ENCODE measurements at regions not wholly inside any gene's neighbourhood (a gene's known extent, or its start where the extent isn't known, plus 50 kb on each side); places are given as distances from the start of the nearest gene placed in this dataset.
"Not testable (repeated sequence)": the region's sequence is repeated elsewhere in the genome, so short reads cannot be mapped to it uniquely, and the experiment has no call there.

- H3K4me3 Mint-ChIP-seq: no peak overlapping the region
- no peak overlapping the region for H3K27ac Mint-ChIP-seq
- no peaks in the 10 kb centered on the region for H3K36me3 Mint-ChIP-seq
- peaks cover 14% of the 10 kb centered on the region for H3K4me1 Mint-ChIP-seq
- TF ChIP-seq CTCF (IDR thresholded peaks at IDR 0.05; ENCODE audit: unreplicated experiment): no peak
- H3K9me3 Mint-ChIP-seq: peaks cover 24% of the 10 kb centered on the region
- H3K27me3 Mint-ChIP-seq (ENCODE audit: low read depth): peaks cover 13% of the 10 kb centered on the region
- no peak for DNase-seq (ENCODE audit: low spot score in 2 of 2, unreplicated experiment in 2 of 2)
Observed at GRCh38 chr3:155995525-155996370, 124.6 kb upstream of the KCNAB1 start.

DNA sequence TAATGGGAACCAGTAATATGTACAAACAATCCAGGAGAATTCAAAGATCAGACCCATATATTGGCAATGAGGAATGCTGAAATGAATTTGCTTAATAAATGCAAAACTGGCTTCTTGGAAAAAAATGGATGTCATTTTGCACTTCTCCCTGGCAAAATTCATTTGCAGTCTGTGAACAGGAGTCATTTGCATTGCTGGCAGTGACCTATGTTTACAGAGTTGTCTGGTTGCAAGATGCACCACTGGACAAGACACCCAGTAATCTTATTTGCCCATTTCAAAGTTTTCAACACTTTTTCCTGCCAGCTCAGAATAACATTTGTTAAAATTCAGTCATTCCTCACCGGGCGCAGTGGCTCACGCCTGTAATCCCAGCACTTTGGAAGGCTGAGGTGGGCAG is 123.5 kb upstream of the KCNAB1 start:
- Mint-ChIP-seq H3K27me3 (ENCODE audit: low read depth) (peaks cover 19% of the 10 kb centered on the region), H3K27ac (no peak overlapping the region)
- no peak for DNase-seq (ENCODE audit: low spot score in 2 of 2, unreplicated experiment in 2 of 2)

GRCh38 chr3:155998173-155998572 is 122.2 kb upstream of the KCNAB1 start:
- not testable (repeated sequence) for H3K4me3 Mint-ChIP-seq; H3K27ac Mint-ChIP-seq; H3K4me1 Mint-ChIP-seq; DNase-seq (ENCODE audit: low spot score in 2 of 2, unreplicated experiment in 2 of 2); H3K36me3 Mint-ChIP-seq
- peaks cover 30% of the 10 kb centered on the region for H3K9me3 Mint-ChIP-seq
- H3K27me3 Mint-ChIP-seq (ENCODE audit: low read depth): peaks cover 19% of the 10 kb centered on the region

More for the DNA sequence above, 123.5 kb upstream of the KCNAB1 start:
- peaks cover 25% of the 10 kb centered on the region for H3K9me3 Mint-ChIP-seq
- H3K4me3 Mint-ChIP-seq: no peak overlapping the region
- H3K36me3 Mint-ChIP-seq: no peaks in the 10 kb centered on the region
- peaks cover 3% of the 10 kb centered on the region for H3K4me1 Mint-ChIP-seq
- TF ChIP-seq CTCF (IDR thresholded peaks at IDR 0.05; ENCODE audit: unreplicated experiment): no peak

DNA sequence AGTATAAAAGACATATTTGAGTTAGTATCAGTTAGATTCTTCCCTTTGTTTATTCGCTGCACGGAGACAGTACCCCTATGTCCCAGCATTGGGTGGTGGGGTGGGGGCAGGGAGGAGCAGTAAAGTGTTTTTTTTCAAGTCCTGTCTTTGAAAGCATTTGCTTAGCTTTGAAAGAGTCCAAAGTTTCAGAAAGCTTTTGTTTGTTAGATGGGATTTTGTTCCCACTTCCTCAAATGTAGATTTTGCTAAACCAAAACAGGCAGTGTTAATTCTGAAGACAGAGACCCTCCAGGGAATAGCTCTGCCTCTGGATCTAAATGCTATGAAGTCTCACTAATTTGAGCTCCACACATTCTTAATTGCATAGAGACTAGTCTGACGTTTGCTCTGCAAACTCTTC is 114.6 kb upstream of the KCNAB1 start:
- Mint-ChIP-seq H3K4me1 (no peaks in the 10 kb centered on the region), H3K4me3 (no peak overlapping the region), H3K27ac (no peak overlapping the region), H3K27me3 (ENCODE audit: low read depth) (peaks cover 9% of the 10 kb centered on the region), H3K9me3 (peaks cover 7% of the 10 kb centered on the region), H3K36me3 (no peaks in the 10 kb centered on the region)
- no peak for TF ChIP-seq CTCF (IDR thresholded peaks at IDR 0.05; ENCODE audit: unreplicated experiment)
- DNase-seq (ENCODE audit: low spot score in 2 of 2, unreplicated experiment in 2 of 2): no peak

DNA sequence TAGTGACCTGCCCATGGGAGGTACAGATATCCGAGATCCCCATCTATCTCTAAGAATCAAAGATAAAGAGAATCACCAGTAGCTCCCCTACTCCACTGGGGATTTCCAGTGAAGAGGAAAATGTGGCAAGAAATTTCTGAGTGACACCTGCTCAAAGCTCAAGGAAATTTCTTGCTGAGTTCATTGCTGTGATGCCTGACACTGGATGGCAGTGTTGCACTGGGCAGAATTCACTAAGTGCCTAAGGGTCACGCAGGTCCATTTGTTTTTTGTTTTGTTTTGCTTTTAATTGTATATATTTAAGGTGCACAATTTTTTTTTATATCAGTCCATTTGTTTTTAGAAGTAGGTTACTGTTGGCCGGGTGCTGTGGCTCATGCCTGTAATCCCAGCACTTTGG is 109.5 kb upstream of the KCNAB1 start:
- no peak overlapping the region for H3K4me3 Mint-ChIP-seq
- DNase-seq (ENCODE audit: low spot score in 2 of 2, unreplicated experiment in 2 of 2): no peak
- H3K9me3 Mint-ChIP-seq: no peaks in the 10 kb centered on the region
- no peaks in the 10 kb centered on the region for H3K4me1 Mint-ChIP-seq
- H3K27me3 Mint-ChIP-seq (ENCODE audit: low read depth): peaks cover 4% of the 10 kb centered on the region
- no peak overlapping the region for H3K27ac Mint-ChIP-seq
- no peak for TF ChIP-seq CTCF (IDR thresholded peaks at IDR 0.05; ENCODE audit: unreplicated experiment)
- H3K36me3 Mint-ChIP-seq: no peaks in the 10 kb centered on the region

- H3K27me3 Mint-ChIP-seq (ENCODE audit: low read depth): peaks cover 2% of the 10 kb centered on the region
- TF ChIP-seq CTCF (IDR thresholded peaks at IDR 0.05; ENCODE audit: unreplicated experiment): no peak
- H3K4me3 Mint-ChIP-seq: no peak overlapping the region
Observed at GRCh38 chr3:156014489-156014888, 105.9 kb upstream of the KCNAB1 start.

More at GRCh38 chr3:156014489-156014888, 105.9 kb upstream of the KCNAB1 start:
- Mint-ChIP-seq H3K9me3 (no peaks in the 10 kb centered on the region), H3K27ac (no peak overlapping the region), H3K4me1 (no peaks in the 10 kb centered on the region), H3K36me3 (no peaks in the 10 kb centered on the region)
- no peak for DNase-seq (ENCODE audit: low spot score in 2 of 2, unreplicated experiment in 2 of 2)
